HEK293T (cell line): ENCODE measurements at regions not wholly inside any gene's neighbourhood (a gene's known extent, or its start where the extent isn't known, plus 50 kb on each side); places are given as distances from the start of the nearest gene placed in this dataset.

Experiments used
- CTCF ChIA-PET: fragments of 350-600 bp; formaldehyde crosslinking; extraction: SDS; loops from one replicate; lab custom pipeline; 2021; ENCODE audit warnings: antibody characterized with exemption, inconsistent platforms; lab: Yijun Ruan, JAX
- POLR2A ChIA-PET: fragments of 350-600 bp; formaldehyde crosslinking; extraction: SDS; loops from one replicate; lab custom pipeline; 2020; ENCODE audit warnings: antibody characterized with exemption, inconsistent platforms; lab: Yijun Ruan, JAX
- DNase-seq: peaks from one replicate; pipeline ENCODE4 v3.0.0; 2012; ENCODE audit warnings: mixed read lengths; ENCODE audit errors: extremely low spot score
- ARNT ChIP-seq: fragments of 450-650 bp; IDR thresholded peaks from 2 replicates; pipeline ENCODE4 v1.6.1; 2017; ENCODE audit warnings: mild to moderate bottlenecking
- BHLHE40 ChIP-seq: fragments of 450-650 bp; IDR thresholded peaks from 2 replicates; pipeline ENCODE4 v1.6.1; 2016; ENCODE audit warnings: mild to moderate bottlenecking, moderate library complexity, borderline replicate concordance
- CTBP1 ChIP-seq: fragments of 450-650 bp; IDR thresholded peaks from 2 replicates; pipeline ENCODE4 v1.6.1; 2016; ENCODE audit warnings: borderline replicate concordance
- ELF4 ChIP-seq: fragments of 450-650 bp; IDR thresholded peaks from 2 replicates; pipeline ENCODE4 v1.6.1; 2017; ENCODE audit warnings: antibody characterized with exemption
- FOXA1 ChIP-seq: fragments of 450-650 bp; IDR thresholded peaks from 2 replicates; pipeline ENCODE4 v1.6.1; 2016; ENCODE audit warnings: mild to moderate bottlenecking
- FOXK2 ChIP-seq: fragments of 450-650 bp; IDR thresholded peaks from 2 replicates; pipeline ENCODE4 v1.6.1; 2016; ENCODE audit warnings: mild to moderate bottlenecking
- FOXM1 ChIP-seq: fragments of 450-650 bp; IDR thresholded peaks from 2 replicates; pipeline ENCODE4 v1.6.1; 2017; ENCODE audit warnings: mild to moderate bottlenecking, borderline replicate concordance
- HDGF ChIP-seq: fragments of 450-650 bp; IDR thresholded peaks from 2 replicates; pipeline ENCODE4 v1.6.1; 2017; ENCODE audit warnings: antibody characterized with exemption, borderline replicate concordance
- L3MBTL2 ChIP-seq: fragments of 450-650 bp; conservative IDR thresholded peaks from 2 replicates; pipeline ENCODE4 v1.6.1; 2016; ENCODE audit warnings: mild to moderate bottlenecking
- LEF1 ChIP-seq: fragments of 450-650 bp; IDR thresholded peaks from 2 replicates; pipeline ENCODE4 v1.6.1; 2017; ENCODE audit warnings: mild to moderate bottlenecking, borderline replicate concordance
- NFRKB ChIP-seq: fragments of 450-650 bp; IDR thresholded peaks from 2 replicates; pipeline ENCODE4 v1.6.1; 2016; ENCODE audit warnings: mild to moderate bottlenecking, moderate library complexity
- SP1 ChIP-seq: fragments of 450-650 bp; IDR thresholded peaks from 2 replicates; pipeline ENCODE4 v1.6.1; 2017
- SUZ12 ChIP-seq: fragments of 450-650 bp; IDR thresholded peaks from 2 replicates; pipeline ENCODE4 v1.6.1; 2016; ENCODE audit warnings: mild to moderate bottlenecking
- TARDBP ChIP-seq: fragments of 450-650 bp; IDR thresholded peaks from 2 replicates; pipeline ENCODE4 v1.6.1; 2016
- ZNF384 ChIP-seq: fragments of 450-650 bp; IDR thresholded peaks from 2 replicates; pipeline ENCODE4 v1.6.1; 2016
- TF ChIP-seq, protein P1 (sequence below): fragments of 450-650 bp; IDR thresholded peaks from 2 replicates; pipeline ENCODE4 v1.6.1; 2016

DNA sequence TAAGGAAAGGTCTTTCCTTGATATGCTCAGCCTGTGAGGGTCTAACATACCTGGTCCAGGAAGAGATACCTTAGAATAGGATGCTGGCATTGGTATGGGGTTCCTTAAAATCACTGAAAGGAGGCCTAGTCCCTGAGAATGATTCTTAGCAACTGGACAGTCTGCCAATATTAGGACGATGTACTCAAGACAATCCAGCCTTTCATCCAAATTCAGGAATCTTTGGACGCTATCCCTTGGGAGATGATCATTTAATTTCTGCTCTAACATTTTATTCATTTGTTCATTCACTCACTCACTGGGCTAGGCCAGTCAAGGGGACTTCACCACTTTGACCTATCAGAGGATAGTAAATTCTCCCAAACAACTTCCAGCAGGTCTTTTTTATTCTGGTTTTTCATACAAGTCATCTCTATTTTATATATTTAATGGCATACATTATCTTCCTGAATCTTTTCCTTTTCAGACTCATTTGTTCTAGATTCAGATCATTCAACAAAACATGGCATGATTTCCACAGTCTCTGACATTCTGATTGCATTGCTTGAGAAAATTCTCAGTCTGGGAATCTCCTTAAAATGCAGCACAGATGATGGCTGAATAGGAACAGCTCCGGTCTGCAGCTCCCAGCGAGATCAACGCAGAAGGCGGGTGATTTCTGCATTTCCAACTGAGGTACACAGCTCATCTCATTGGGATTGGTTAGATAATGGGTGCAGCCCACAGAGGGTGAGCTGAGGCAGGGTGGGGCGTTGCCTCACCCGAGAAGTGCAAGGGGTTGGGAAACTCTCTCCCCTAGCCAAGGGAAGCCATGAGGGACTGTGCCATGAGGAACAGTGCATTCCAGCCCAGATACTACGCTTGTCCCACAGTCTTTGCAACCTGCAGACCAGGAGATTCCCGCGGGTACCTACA lies 118.0 kb upstream of the PRICKLE1 start:
- DNase-seq: no peak
- CTCF ChIA-PET: no interaction called here
- no peak for TF ChIP-seq CTBP1
- no peak for TF ChIP-seq BHLHE40
- TF ChIP-seq LEF1: no peak
- no peak for TF ChIP-seq FOXA1
- TF ChIP-seq ARNT: no peak
- no peak for TF ChIP-seq FOXK2
- TF ChIP-seq ZNF384: no peak
- TF ChIP-seq SUZ12: no peak
- no peak for TF ChIP-seq NFRKB
- TF ChIP-seq FOXM1: no peak
- TF ChIP-seq ELF4: no peak
- TF ChIP-seq SP1: no peak
- TF ChIP-seq TARDBP: no peak
- TF ChIP-seq, protein P1, sequence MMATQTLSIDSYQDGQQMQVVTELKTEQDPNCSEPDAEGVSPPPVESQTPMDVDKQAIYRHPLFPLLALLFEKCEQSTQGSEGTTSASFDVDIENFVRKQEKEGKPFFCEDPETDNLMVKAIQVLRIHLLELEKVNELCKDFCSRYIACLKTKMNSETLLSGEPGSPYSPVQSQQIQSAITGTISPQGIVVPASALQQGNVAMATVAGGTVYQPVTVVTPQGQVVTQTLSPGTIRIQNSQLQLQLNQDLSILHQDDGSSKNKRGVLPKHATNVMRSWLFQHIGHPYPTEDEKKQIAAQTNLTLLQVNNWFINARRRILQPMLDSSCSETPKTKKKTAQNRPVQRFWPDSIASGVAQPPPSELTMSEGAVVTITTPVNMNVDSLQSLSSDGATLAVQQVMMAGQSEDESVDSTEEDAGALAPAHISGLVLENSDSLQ: no peak
- TF ChIP-seq L3MBTL2: no peak
- TF ChIP-seq HDGF: no peak
- POLR2A ChIA-PET: no interaction called here

DNA sequence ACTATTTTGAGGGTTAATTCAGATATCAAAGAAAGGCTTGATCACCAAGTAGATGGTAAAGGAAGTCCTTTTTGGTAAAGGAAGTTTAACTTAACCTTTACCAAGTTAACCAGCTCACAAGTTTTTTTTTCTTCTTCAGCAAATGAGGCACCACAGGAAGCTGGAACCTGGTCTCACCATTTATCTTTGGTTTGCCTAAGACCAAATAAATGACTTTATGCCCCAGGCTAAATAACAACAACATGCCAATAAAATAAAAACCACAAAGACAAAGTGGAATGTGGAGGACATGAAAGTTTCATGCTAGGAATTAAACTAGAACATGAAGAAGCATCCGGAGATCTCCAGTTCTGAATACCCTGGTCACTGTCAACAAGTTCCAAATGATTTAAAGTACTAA lies 116.8 kb upstream of the PRICKLE1 start:
- POLR2A ChIA-PET: no interaction called here
- CTCF ChIA-PET: no interaction called here
- no peak for DNase-seq
- TF ChIP-seq SUZ12 (no peak), ZNF384 (no peak), L3MBTL2 (no peak), ELF4 (no peak), SP1 (no peak), ARNT (no peak), FOXM1 (no peak), NFRKB (no peak), LEF1 (no peak), BHLHE40 (no peak), FOXA1 (no peak), TARDBP (no peak), CTBP1 (no peak), HDGF (no peak), FOXK2 (no peak)
- TF ChIP-seq, protein P1: no peak

DNA sequence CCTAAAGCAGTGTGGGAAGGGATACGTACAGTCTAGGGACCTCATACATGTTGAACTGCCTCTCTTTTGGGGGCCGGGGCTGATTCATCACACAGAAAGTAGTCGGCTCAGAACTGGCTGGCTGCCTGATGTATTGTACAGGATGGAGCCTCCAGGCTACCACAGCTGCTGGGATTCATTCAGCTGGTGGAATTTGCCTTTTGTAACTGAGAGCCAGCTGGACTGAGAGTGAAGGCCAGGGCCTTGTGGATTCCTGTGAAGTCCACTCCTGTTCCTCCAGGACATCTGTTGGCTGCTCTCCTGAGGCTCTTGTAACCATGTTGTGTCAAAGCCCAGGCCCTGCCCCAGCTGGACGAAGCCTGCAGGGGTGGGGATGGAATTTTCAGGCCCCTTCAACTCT lies 116.3 kb upstream of the PRICKLE1 start:
- POLR2A ChIA-PET: no interaction called here
- CTCF ChIA-PET: no interaction called here
- TF ChIP-seq ZNF384 (no peak), SP1 (no peak), ARNT (no peak), SUZ12 (no peak), FOXA1 (no peak), L3MBTL2 (no peak), NFRKB (no peak), ELF4 (no peak), FOXM1 (no peak), FOXK2 (no peak), TARDBP (no peak), HDGF (no peak), BHLHE40 (no peak), CTBP1 (no peak)
- no peak for DNase-seq

DNA sequence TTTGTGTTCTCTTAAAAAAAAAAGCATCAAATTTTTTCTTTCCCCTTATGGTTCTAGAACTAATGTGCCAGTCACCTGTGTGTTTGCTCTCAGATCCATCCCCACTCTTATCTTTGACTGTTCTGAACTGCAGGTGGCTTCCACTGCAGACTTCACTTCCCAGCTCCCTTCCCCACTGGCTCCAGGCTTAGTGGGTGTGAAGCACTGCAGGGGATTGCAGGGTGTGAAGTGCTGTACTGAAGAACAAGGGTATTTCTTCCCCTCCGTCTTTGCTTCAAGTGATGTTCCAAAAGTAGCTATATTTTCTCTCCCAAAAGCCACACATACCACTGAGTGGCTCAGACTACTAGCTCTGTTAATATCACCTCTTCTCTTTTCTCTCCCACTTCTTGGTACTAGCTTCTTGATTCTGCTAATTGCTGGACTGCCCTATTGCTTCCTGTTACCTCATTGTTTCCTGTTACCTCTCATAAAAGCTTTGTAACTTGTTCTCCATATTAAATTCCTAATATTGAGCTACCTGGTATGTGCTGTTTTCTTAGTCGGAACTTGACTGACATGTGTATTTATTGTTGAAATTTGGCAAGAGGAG lies 115.4 kb upstream of the PRICKLE1 start:
- no peak for DNase-seq
- TF ChIP-seq, protein P1: no peak
- TF ChIP-seq BHLHE40 (no peak), FOXK2 (no peak), HDGF (no peak), ELF4 (no peak), NFRKB (no peak), FOXM1 (no peak), L3MBTL2 (no peak), SUZ12 (no peak), ZNF384 (no peak), FOXA1 (no peak), CTBP1 (no peak), LEF1 (no peak), TARDBP (no peak), ARNT (no peak)
- CTCF ChIA-PET: no interaction called here
- POLR2A ChIA-PET: no interaction called here

DNA sequence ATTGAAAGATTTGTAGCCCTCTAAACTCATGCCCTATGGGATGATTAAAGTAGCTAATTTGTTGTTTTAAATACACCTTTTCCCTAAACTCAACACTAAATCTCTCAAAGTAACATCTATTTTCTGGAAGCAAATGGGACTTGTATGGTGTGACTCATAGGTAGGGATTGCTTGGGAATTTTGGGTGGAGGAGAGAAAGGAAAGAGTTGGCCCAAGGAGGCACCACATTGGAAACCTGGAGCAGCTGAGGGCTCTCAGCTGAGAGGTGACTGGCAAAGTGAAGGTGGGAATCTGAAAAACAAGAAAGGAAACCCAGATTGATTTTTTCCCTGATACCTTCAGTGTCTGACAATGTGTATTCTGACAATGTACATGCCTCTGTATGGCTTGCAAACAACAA lies 114.8 kb upstream of the PRICKLE1 start:
- no peak for DNase-seq
- POLR2A ChIA-PET: no interaction called here
- CTCF ChIA-PET: no interaction called here
- TF ChIP-seq ZNF384 (no peak), ELF4 (no peak), TARDBP (no peak), NFRKB (no peak), HDGF (no peak), BHLHE40 (no peak), FOXM1 (no peak), SP1 (no peak), SUZ12 (no peak)
